AG04450 (cell line): ENCODE measurements at regions not wholly inside any gene's neighbourhood (a gene's known extent, or its start where the extent isn't known, plus 50 kb on each side); places are given as distances from the start of the nearest gene placed in this dataset.

Experiments
- CTCF ChIA-PET: fragments of 300-600, 350-600 bp; formaldehyde crosslinking; extraction: SDS; loops from one replicate; lab custom pipeline; 2022; ENCODE audit warnings: antibody characterized with exemption, inconsistent platforms; lab: Charles Lee
- POLR2A ChIA-PET: fragments of 350-600 bp; formaldehyde crosslinking; extraction: SDS; loops from one replicate; lab custom pipeline; 2021; ENCODE audit warnings: antibody characterized with exemption, inconsistent platforms; lab: Yijun Ruan, JAX
- DNase-seq: peaks from one replicate; pipeline ENCODE4 v3.0.0-alpha.2; 2011; ENCODE audit warnings: low read depth, low spot score
- H3K27ac ChIP-seq: one replicate; pipeline ENCODE4 v1.5.1; 2012; ENCODE audit warnings: low read depth, low read length, control low read depth
- H3K27me3 ChIP-seq: one replicate; pipeline ENCODE4 v1.6.0; 2012; ENCODE audit warnings: low read length; ENCODE audit not compliant: control insufficient read depth, insufficient read depth
- H3K4me3 ChIP-seq: 2 replicates; pipeline ENCODE4 v1.5.1; 2011; ENCODE audit warnings: mild to moderate bottlenecking, low read depth, low read length, control low read depth
- H3K9me3 ChIP-seq: 2 replicates; pipeline ENCODE4 v1.5.1; 2012; ENCODE audit warnings: low read length; ENCODE audit not compliant: control insufficient read depth, insufficient read depth
- CTCF ChIP-seq: IDR thresholded peaks from 2 replicates; pipeline ENCODE4 v1.5.1; 2011; ENCODE audit warnings: low read depth, low read length, control low read depth, inconsistent platforms

- TF ChIP-seq CTCF = no peak
- Histone ChIP-seq H3K9me3 (no peaks in the 10 kb centered on the region; the same call in 1 of the 2 replicates), H3K4me3 (no peak overlapping the region), H3K27me3 (peaks cover 12% of the 10 kb centered on the region), H3K27ac (no peak overlapping the region)
- DNase-seq = no peak
- ChIA-PET POLR2A (no interaction called here), CTCF (no interaction called here)
These were observed 63.0 kb downstream of the C5orf15 start for GRCh38 chr5:133905424-133905823.

GRCh38 chr5:133904641-133905040 is 63.8 kb downstream of the C5orf15 start:
- no peak for TF ChIP-seq CTCF
- Histone ChIP-seq H3K4me3 (no peak overlapping the region), H3K27me3 (peaks cover 10% of the 10 kb centered on the region), H3K27ac (no peak overlapping the region), H3K9me3 (no peaks in the 10 kb centered on the region; the same call in 1 of the 2 replicates)
- ChIA-PET CTCF (no interaction called here), POLR2A (no interaction called here)
- DNase-seq = no peak

- CTCF ChIA-PET = no interaction called here
- POLR2A ChIA-PET = no interaction called here
- no peak for DNase-seq
- no peak for TF ChIP-seq CTCF
- Histone ChIP-seq H3K27ac (no peak overlapping the region), H3K27me3 (peaks cover 7% of the 10 kb centered on the region), H3K9me3 (no peaks in the 10 kb centered on the region; the same call in 1 of the 2 replicates), H3K4me3 (no peak overlapping the region)
These were observed 65.8 kb downstream of the C5orf15 start for GRCh38 chr5:133902511-133903118.

- Histone ChIP-seq H3K9me3 (no peaks in the 10 kb centered on the region; the same call in 1 of the 2 replicates), H3K4me3 (no peak overlapping the region), H3K27me3 (peaks cover 13% of the 10 kb centered on the region), H3K27ac (no peak overlapping the region)
- TF ChIP-seq CTCF = no peak
- DNase-seq = no peak
- POLR2A ChIA-PET = no interaction called here
- CTCF ChIA-PET = interaction anchor here (1.3 kb wide), 1 partner anchor 32 kb away, joined by 3 read pairs; no protein-coding TSS in a partner anchor
These were observed 67.7 kb downstream of the C5orf15 start for GRCh38 chr5:133900534-133901270.

GRCh38 chr5:133899506-133899905 is 68.9 kb downstream of the C5orf15 start:
- Histone ChIP-seq H3K27ac (no peak overlapping the region), H3K27me3 (peaks cover 13% of the 10 kb centered on the region), H3K9me3 (no peaks in the 10 kb centered on the region; the same call in 1 of the 2 replicates), H3K4me3 (no peak overlapping the region)
- DNase-seq = no peak
- ChIA-PET POLR2A (no interaction called here), CTCF (interaction anchor here (1.3 kb wide), 1 partner anchor 31 kb away, joined by 3 read pairs; no protein-coding TSS in a partner anchor)
- no peak for TF ChIP-seq CTCF
